ENCODE measurements at regions not wholly inside any gene's neighbourhood (a gene's known extent, or its start where the extent isn't known, plus 50 kb on each side); places are given as distances from the start of the nearest gene placed in this dataset.

DNA sequence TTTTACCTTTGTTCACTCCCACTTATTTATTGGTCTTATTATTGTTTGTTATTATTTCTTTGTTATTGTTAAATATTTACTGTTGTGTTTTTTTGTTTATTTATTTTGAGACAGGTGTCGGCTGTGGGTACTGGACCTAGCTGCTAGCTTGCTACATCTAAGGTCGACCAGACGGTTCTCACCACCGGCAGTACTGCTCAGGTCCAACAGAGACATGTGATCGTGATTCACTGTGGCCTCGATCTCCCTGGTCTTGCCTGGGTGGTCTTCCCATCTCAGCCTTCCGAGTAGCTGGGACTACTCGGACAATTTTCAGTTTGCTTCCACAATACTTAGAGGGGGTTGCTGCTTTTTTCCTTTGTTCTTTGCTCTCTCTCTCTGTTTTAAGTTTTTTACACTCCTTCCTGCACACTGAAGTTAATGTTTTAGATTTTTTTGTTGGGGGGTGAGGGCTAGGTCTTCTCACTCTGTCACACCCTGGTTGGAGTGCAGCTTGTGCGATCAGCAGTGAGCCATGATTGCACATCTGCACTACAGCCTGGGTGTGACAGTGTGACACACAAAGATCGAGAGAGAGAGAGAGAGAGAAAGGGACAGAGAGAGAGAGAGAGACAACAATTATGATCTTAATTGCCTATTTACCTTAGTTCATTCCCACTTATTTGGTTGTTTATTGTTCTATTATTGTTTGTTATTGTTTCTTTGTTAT lies 1432.4 kb downstream of the UQCRFS1 start:
- DNase-seq, result no peak

DNA sequence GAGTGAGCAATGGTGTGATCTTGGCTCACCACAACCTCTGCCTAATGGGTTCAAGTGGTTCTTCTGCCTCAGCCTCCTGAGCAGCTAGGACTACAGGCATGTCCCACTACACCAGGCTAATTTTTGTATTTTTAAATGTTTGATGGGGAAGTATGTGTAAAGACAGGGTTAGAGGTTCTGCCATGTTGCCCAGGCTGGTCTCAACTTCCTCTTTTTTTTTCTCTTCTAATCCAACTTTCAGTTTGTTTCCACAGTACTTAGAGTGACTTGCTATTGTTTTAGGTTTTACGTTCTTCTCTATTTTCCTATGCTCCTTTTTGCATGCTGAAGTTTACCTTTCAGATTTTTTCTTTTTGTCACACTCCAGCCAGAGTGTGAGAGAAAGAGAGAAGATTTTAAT lies 1433.0 kb downstream of the UQCRFS1 start:
- DNase-seq, result no peak

DNA sequence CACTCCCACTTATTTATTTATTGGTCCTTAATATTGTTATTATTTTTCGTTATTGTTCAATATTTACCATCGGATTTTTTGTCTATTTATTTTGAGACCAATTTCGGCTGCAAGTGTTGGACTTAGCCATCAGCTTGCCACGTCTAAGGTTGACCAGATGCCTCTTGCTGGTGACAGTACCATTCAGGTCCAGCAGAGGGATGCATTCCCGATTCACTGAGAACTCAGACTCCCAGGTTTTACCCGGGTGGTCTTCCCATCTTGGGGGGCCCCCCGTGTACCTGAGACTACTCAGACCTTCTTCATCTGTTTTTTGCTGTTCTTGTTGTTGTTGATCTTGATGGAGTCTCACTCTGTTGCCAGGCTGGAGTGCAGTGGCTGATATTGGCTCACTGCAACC lies 1435.2 kb downstream of the UQCRFS1 start:
- DNase-seq, result no peak

DNA sequence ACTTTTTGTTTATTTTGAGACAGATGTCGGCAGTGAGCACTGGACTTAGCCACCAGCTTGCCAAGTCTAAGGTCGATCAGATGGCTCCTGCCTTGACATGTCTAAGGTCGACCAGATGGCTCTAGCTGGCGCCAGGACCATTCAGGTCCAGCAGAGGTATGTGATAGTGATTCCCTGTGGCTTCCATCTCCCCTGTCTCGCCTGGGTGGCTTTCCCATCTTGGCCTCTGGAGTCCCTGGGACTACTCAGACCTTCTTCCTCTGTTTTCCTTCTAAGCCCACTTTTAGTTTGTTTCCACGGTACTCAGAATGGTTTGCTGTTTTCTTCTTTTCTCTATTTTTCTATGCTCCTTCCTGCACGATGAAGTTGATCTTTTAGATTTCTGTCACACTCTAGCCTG lies 1435.7 kb downstream of the UQCRFS1 start:
- DNase-seq, result no peak

DNA sequence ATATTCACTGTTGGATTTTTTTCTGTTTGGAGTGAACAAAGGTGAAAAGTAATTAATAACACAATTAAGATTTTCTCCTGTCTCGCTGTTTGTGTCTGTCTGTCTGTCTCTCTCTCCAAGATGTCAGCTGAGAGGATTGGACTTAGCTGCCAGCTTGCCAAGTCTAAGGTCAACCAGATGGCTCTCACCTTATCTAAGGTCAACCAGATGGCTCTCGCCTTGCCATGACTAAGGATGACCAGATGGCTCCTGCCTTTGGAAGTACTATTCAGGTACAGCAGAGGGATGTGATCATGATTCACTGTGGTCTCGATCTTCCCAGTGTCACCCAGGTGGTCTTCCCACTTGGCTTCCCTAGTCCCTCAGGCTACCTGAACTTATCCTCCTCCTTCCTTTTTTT lies 1436.4 kb downstream of the UQCRFS1 start:
- no peak for DNase-seq

DNA sequence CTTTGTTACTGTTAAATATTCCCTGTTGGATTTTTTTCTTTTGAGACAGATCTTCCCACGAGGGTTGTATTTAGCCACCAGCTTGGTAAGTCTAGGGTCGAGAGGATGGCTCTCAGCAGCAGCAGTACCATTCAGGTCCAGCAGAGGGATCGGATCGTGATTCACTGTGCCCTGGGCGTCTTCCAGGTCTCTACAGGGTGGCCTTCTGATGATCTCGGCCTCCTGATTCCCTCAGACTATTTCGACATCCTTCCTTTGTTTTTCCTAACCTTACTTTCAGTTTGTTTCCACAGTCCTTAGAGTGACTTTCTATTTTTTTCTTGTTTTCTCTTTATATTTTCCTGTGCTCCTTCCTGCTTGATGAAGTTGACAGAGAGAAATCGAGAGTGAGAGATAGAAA lies 1436.9 kb downstream of the UQCRFS1 start:
- DNase-seq, result no peak

DNA sequence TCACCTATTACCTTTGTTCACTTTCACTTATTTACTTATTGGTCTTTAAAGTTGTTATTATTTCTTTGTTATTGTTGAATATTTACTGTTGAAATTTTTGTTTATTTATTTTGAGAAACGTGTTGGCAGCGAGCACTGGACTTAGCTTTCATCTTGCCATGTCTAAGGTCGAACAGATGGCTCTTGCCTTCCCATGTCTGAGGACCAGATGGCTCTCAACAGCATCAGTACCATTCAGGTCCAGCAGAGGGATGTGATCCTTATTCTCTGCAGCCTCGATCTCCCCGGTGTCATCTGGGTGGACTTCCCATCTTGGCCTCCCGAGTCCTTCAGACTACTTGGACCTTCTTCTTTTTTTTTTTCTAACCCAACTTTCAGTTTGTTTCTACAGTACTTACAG lies 1437.6 kb downstream of the UQCRFS1 start:
- DNase-seq, result no peak

DNA sequence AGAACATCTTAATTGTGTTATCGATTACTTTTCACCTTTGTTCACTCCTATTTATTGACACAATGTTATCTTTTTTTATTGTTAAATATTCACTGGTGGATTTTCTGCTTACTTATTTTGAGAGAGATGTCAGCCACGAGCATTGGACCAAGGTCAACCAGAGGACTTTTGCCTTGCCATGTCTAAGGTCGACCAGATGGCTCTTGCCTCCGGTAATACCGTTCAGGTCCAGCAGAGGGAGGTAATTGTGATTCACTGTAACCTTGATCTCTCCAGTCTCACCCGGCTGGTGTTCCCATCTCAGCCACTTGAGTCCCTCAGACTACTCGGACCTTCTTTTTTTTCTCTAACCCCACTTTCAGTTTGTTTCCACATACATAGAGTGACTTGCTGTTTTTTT lies 1438.1 kb downstream of the UQCRFS1 start:
- peak in 1 of 5 experiments; percentile 23 for DNase-seq

DNA sequence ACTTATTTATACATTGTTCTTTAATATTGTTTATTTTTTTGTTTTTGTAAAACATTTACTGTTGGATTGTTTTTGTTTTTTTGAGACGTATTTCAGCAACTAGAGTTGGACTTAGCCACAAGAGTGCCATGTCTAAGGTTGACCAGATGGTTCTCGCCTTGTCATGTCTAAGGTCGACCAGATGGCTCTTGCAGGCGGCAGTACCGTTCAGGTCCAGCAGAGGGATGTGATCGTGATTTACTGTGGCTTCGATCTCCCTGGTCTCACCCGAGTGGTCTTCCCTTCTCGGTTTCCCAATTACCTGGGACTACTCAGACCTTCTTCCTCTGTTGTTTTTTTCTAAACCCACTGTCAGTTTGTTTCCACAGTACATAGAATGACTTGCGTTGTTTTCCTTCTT lies 1438.6 kb downstream of the UQCRFS1 start:
- DNase-seq, result no peak

DNA sequence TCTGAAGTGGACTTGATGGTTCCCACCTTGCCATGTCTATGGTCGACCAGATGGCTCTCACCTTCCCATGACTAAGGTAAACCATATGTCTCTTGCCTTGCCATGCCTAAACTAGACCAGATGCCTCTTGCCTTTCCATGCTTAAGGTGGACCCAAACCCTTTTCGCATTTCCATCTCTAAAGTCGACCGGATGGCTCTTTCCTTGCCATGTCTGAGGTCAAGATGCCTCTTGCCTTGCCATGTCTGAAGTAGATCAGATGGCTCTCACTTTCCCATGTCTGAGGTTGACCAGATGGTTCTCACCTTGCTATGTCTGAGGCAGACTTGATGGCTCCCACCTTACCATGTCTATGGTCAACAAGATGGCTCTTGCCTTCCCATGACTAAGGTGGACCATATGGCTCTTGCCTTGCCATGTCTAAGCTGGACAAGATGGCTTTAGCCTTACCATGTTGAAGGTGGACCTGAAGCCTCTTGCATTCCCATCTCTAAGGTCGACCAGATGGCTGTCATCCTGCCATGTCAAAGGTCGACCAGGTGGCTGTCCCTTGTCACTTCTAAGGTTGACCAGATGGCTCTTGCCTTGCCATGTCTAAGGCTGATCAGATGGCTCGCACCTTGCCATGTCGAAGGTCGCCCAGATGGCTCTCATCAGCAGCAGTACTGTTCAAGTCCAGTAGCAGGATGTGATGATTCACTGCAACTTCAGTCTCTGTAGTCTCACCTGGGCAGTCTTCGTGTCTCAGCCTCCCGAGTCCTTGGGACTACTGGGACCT lies 1439.4 kb downstream of the UQCRFS1 start:
- no peak for DNase-seq

DNA sequence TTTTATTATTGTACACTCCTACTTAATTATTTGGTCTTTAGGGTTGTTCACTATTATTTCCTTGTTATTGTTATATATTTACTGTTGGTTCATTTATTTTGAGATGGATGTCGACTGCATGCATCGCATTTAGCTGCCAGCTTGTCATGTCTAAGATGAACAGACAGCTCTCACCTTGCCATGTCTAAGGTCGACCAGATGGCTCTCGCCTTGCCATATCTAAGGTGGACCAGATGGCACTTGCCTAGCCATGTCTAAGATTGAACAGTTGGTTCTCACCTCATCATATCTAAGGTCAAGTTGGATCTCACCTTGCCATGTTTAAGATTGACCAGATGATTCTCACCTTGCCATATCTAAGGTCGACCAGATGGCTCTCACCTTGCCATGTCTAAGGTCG lies 1440.9 kb downstream of the UQCRFS1 start:
- DNase-seq, result no peak

DNA sequence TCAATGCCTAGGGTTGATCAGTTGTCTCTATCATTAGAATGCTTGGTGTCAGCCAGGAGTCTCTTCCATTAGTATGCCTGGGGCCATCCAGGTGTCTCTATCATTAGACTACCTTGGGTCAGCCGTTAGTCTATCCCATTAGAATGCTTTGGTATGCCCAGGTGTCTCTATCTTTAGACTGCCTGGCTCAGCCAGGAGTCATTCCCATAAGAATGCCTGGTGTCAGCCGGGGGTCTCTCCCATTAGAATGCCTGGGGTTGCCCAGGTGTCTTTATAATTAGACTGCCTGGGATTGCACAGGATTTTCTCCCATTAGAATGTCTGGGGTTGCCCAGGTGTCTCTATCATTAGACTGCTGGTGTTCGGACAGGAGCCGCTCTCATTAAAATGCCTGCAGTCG lies 1442.9 kb downstream of the UQCRFS1 start:
- no peak for DNase-seq

DNA sequence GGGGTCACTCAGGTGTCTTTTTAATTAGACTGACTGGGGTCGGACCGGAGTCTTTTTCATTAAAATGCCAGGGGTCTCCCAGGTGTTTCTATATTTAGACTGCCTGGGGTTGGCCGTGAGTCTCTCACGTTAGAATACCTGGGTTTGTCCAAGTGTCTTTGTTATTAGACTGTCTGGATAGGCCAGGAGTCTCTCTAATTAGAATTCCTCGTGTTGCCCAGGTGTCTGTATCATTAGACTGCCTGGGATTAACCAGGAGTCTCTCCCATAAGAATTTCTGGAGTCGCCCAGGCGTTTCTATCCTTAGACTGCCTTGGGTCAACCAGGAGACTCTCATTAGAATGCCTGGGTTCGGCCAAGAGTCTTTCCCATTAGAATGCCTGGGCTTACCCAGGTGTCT lies 1445.7 kb downstream of the UQCRFS1 start:
- DNase-seq, result no peak

DNA sequence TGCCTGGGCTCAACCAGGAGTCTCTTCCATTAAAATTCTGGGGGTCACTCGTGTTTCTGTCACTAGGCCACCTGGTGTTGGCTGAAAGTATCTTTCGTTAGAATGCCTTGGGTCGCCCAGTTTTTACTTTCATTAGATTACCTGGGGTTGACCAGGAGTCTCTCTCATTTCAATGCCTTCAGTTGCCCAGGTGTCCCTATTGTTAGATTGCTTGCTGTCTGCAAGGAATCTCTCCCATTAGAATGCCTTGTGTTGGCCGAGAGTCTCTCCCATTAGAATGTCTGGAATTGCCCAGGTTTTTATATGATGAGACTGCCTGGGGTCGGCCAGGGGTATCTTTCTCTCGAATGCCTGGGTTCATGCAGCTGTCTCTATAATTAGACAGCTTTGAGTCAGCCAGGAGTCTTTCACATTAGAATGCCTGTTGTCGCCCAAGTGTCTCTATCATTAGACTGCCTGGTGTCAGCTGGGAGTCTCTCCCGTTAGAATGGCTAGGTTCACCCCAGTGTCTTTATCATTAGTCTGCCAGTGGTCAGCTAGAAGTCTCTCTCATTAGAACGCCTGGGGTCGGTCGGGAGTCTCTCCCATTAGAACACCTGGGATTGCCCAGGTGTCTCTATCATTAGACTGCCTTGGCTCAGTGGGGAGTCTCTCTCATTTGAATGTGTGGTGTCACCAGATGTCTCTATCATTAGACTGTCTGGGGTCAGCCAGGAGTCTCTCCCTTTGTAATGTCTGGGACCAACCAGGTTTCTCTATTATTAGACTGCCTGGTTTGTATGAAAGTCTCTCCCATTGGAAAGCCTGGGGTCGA lies 1446.8 kb downstream of the UQCRFS1 start:
- DNase-seq, result no peak

DNA sequence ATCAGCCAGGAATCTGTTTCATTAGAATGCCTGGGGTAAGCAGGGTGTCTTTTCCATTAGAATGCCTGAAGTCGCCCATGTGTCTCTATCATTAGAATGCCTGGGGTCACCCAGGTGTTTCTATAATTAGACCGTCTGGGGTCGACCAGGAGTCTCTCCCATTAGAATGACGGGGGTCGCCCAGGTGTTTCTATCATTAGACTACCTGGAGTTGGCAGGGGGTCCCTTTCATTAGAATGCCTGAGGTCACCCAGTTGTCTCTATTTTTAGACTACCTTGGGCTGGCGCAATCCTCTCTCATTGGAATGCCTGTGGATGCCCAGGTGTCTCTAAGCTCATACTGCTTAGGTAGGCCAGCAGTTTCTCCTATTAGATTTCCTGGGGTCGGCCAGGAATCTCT lies 1447.6 kb downstream of the UQCRFS1 start:
- no peak for DNase-seq

DNA sequence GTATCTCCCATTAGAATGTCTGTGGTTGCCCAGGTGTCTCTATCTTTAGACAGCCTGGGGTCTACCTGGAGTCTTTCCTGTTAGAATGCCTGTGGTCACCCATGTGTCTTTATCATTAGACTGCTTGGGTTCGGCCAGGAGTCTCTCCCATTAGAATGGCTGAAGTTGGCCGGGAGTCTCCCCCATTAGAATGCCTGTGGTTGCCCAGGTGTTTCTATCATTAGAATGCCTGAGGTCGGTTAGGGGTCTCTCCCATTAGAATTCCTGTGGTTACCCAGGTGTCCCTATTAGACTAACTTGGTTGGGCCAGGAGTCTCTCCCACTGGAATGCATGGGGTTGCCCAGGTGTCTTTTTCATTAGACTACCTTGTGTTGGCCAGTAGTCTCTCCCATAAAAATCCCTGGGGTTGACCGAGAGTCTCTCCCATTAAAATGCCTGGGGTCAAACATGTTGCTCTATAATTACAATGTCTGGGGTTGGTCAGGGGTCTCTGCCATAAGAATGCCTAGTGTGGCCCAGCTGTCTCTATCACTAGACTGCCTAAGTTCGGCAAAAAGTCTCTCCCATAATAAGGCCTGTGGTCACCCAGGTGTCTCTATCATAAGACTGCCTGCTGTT lies 1448.7 kb downstream of the UQCRFS1 start:
- no peak for DNase-seq

DNA sequence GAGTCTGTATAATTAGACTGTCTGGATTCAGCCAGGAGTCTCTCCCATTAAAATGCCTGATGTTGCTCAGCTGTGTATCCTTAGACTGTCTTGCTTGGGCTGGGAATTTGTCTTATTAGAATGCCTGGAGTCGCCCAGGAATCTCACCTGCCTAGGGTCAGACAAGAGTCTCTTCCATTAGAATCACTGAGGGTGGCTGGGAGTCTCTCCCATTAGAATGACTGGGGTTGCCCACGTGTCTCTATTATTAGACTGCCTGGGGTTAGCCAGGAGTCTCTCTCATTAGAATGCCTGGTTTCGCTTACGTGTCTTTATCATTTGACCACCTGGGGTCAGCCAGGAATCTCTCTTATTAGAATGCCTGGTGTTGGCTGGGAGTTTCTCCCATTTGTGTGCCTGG lies 1450.0 kb downstream of the UQCRFS1 start:
- no peak for DNase-seq

DNA sequence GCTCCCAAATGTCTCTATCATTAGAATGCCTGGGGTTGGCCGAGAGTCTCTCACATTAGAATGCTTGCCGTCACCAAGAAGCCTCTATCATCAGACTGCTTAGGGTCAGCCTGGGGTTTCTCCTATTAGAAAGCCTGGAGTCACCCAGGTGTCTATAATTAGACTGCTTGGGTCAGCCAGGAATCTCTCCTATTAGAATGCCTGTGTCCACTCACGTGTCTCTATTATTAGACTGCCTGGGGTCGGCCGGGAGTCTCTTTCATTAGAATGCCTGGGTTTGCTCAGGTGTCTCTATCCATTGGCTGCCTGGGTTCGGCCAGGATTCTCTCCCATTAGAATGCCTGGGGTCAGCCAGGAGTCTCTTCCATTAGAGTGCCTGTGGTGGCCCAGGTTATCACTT lies 1453.1 kb downstream of the UQCRFS1 start:
- no peak for DNase-seq

DNA sequence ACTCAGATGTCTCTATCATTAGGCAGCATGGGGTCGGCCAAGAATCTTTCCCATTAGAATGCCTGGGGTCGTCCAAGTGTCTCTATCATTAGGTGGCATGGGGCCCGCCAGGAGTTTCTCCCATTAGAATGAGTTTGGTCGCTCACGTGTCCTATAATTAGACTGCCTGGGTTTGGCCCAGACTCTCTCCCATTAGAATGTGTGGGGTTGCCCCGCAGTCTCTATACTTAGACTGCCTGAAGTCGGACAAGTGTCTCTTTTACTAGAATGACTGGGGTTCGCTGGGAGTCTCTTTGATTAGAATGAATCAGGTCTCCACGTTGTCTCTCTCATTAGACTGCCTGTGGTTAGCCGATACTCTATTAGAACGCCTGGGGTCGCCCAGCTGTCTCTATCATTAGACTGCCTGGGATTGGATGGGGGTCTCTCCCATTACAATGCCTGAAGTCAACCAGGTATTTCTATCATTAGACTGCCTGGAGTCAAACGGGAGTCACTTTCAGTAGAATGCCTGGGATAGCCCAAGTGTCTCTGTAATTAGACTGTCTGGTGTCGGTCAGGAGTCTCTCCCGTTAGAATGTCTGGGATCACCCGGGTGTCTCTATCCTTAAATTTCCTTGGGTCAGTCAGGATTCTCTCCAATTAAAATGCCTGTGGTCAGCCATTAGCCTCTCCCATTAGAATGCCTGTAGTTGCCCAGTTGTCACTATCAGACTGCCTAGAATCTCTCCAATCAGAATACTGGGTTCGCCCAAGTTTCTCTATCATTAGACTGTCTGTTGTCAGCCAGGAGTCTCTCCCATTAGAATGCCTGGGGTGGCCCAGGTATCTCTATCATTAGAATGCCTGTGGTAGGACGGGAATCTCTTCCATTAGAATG lies 1454.1 kb downstream of the UQCRFS1 start:
- no peak for DNase-seq

DNA sequence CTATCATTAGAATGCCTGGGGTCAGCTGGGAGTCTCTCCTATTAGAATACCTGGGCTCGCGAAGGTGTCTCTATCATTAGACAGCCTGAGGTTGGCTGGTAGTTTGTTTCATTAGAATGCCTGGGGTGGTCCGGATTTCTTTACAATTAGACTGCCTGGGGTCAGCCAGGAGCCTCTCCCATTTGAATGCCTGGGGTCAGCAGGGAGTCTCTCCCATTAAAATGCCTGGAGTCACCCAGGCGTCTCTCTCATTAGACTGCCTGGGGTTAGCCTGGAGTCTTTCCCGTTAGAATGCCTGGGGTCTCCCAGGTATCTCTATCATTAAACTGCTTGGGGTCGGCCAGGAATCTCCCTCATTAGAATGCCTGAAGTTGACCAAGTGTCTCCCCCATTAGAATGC lies 1458.3 kb downstream of the UQCRFS1 start:
- DNase-seq, result no peak

DNA sequence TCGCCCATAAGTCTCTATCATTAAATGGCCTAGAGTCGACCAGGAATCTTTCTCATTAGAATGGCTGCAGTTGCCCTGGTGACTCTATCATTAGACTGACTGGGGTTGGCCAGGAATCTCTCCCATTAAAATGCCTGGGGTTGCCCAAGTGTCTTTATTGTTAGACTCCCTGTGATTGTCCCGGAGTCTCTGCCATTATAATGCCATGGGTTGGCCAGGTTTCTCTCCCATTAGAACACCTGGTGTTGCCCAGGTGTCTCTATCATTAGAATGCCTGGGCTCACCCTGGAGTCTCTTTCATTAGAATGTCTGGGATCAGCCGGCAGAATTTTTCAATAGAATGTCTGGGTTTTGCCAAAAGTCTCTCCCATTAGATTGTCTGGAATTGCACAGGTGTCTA lies 1459.3 kb downstream of the UQCRFS1 start:
- no peak for DNase-seq

DNA sequence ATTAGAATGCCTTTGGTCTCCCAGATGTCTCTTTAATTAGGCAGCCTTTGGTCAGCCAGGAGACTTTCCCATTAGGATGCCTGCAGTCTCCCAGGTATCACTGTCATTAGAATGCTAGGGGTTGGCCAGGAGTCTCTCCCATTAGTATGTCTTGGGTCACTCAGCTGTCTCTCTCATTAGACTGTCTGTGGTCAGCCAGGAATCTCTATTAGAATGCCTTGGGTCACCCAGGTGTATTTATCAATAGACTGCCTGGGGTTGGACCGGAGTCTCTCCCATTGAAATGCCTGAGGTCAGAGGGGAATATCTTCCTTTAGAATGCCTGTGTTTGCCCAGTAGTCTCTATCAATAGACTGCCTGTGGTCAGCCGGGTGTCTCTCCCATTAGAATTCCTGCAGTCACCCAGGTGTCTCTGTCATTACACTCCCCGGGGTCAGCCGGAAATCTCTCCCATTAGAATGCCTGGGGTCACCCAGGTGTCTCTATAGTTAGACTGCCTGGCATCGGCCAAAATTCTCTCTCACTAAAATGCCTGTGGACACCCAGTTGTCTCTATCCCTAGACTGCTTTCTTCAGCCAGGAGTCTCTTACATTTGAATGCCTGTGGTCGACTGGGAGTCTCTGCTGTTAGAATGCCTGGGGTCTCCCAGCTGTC lies 1460.3 kb downstream of the UQCRFS1 start:
- no peak for DNase-seq
